ENCODE measurements at regions not wholly inside any gene's neighbourhood (a gene's known extent, or its start where the extent isn't known, plus 50 kb on each side); places are given as distances from the start of the nearest gene placed in this dataset.

DNA sequence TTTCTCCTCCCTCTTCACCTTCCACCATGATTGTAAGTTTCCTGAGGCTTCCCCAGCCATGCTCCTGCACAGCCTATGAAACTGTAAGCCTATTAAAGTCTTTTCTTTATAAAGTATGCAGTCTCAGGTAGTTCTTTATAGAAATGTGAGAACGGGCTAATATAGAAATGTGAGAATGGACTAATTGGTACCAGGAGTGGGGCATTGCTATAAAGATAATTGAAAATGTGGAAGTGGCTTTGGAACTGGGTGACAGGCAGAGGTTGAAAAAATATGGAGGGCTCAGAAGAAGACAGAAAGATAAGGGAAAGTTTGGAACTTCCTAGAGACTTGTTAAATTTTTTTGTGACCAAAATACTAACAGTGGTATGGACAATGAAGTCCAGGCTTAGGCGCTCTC is 959.3 kb downstream of the SH3BGRL start:
- H3K4me3 ChIP-seq (ENCODE audit: low read length), result no peak overlapping the region
- TF ChIP-seq, protein P1, sequence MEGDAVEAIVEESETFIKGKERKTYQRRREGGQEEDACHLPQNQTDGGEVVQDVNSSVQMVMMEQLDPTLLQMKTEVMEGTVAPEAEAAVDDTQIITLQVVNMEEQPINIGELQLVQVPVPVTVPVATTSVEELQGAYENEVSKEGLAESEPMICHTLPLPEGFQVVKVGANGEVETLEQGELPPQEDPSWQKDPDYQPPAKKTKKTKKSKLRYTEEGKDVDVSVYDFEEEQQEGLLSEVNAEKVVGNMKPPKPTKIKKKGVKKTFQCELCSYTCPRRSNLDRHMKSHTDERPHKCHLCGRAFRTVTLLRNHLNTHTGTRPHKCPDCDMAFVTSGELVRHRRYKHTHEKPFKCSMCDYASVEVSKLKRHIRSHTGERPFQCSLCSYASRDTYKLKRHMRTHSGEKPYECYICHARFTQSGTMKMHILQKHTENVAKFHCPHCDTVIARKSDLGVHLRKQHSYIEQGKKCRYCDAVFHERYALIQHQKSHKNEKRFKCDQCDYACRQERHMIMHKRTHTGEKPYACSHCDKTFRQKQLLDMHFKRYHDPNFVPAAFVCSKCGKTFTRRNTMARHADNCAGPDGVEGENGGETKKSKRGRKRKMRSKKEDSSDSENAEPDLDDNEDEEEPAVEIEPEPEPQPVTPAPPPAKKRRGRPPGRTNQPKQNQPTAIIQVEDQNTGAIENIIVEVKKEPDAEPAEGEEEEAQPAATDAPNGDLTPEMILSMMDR (IDR thresholded peaks at IDR 0.05; ENCODE audit: insufficient read depth, low read depth, low read length, missing control alignments), result no peak
- DNase-seq (ENCODE audit: low read depth), result no peak

DNA sequence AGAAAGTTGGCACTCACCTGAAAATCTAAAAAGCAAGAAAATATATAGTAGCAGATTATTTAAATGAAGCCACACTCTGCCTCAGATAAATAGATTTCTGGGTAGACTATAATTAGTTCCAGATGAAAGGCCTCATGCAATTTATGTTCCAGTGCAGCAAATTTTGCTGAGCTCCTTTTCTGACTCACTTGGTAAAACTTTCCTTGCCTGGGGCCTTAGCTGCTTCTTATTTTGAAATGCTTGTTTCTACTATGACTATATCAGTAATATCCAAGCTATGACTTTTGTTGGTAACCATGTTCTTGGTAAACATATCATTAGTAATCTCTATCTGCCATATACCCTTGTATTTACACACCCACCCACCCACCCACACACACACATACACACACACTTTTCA is 961.8 kb downstream of the SH3BGRL start:
- TF ChIP-seq, protein P1 (IDR thresholded peaks at IDR 0.05; ENCODE audit: insufficient read depth, low read depth, low read length, missing control alignments), result no peak
- no peak overlapping the region for H3K4me3 ChIP-seq (ENCODE audit: low read length)
- peak; percentile 9 for DNase-seq (ENCODE audit: low read depth)

DNA sequence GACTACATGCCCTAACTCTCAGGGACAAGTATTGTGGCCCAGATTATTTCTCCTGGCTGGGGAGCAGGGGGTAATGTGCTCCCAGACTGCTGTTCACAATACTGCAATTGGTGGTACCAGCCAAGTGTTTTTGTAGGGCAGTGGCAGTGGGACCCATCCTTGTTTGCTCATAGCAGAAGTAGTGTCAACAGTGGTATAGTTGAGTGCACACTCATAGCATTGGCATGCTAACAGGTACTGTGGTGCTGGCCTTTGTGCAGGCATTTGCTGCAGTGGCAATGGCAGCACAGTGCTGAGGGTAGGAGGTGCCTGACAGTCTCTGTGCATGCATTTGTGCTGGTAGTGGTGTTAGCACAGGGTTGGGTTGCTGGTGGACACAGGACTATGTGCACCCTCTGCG is 995.0 kb downstream of the SH3BGRL start:
- no peak for DNase-seq (ENCODE audit: low read depth)
- TF ChIP-seq, protein P1 (IDR thresholded peaks at IDR 0.05; ENCODE audit: insufficient read depth, low read depth, low read length, missing control alignments), result no peak

DNA sequence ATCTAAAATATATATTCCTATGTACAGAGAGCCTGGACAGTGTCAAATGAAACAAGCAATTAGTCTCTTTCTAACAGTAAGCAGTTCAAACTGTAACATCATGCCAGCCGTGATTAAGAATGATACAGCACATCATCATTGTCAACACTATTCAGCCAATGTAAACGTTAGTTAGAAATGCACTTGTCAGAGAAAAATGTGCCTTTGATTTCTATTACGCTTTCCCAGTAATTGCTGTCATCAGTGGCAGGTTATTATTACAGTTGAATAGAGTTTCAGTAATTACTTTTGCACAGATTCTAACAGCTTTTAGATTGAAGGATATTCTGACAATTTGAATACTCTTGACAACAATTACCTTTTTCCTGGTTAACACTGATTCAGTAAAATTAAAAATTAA is 1007.1 kb downstream of the SH3BGRL start:
- no peak overlapping the region for H3K4me3 ChIP-seq (ENCODE audit: low read length)
- TF ChIP-seq, protein P1 (IDR thresholded peaks at IDR 0.05; ENCODE audit: insufficient read depth, low read depth, low read length, missing control alignments), result no peak
- DNase-seq (ENCODE audit: low read depth), result no peak

More for the DNA sequence above, 995.0 kb downstream of the SH3BGRL start:
- H3K4me3 ChIP-seq (ENCODE audit: low read length), result no peak overlapping the region

DNA sequence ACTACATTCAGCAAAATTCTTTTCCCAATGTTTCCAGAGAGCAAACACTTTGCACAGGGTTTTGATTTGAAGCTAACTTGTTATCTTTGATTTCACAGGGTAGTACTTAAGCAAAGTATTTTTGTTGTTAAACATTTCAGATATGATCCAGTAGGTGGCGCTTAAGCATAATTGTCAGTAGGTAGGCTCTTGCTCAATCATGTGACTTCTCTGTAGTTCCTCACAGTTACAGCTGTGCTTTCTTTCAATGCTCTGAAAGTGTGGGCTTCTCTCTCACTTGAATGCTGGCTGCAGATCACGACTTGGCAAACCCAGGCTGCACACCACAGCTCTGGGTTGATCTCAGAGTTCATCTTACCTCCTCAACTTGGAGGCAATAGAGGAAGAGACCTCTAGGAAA is 1016.5 kb downstream of the SH3BGRL start:
- TF ChIP-seq, protein P1 (IDR thresholded peaks at IDR 0.05; ENCODE audit: insufficient read depth, low read depth, low read length, missing control alignments), result peak; percentile 31
- DNase-seq (ENCODE audit: low read depth), result peak; percentile 47
- H3K4me3 ChIP-seq (ENCODE audit: low read length), result no peak overlapping the region

DNA sequence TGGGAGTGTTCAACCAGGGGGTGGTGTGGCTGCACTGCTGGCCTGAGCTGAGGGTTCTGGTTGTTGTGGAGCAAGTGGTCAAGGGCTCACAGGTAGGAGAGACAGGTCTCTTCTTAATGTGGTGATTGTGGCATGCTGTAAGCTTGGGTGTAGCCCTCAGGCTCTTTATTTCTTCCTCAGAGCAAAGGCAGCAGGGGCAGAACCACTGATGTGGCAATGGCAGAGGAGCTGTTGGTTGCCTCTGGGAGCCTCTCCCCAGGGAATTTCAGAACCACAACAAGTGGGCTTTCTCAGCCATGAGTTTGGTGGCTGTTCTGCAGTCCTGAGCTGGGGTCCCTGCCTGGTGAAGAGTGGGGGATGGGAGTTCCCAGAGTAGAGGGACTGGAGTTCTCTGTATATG is 1017.2 kb downstream of the SH3BGRL start:
- DNase-seq (ENCODE audit: low read depth), result no peak
- H3K4me3 ChIP-seq (ENCODE audit: low read length), result no peak overlapping the region
- TF ChIP-seq, protein P1 (IDR thresholded peaks at IDR 0.05; ENCODE audit: insufficient read depth, low read depth, low read length, missing control alignments), result no peak

DNA sequence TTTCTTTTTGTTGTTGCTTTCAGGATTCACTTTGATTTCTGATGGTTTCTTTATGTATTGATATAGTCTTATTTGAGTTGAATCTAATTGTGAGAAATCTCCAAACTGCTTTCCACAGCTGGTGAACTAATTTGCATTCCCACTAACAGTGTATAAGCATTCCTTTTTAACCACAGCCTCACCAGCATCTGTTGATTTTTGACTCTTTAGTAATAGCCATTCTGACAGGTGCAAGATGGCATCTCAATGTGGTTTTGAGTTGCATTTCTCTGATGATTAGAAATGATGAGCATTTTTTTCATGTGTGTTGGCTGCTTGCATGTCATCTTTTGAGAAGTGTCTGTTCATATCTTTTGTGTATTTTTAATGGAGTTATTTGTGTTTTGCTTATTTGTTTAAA is 1023.1 kb downstream of the SH3BGRL start:
- DNase-seq (ENCODE audit: low read depth), result no peak
- no peak overlapping the region for H3K4me3 ChIP-seq (ENCODE audit: low read length)
- TF ChIP-seq, protein P1 (IDR thresholded peaks at IDR 0.05; ENCODE audit: insufficient read depth, low read depth, low read length, missing control alignments), result no peak
